ENCODE measurements at regions not wholly inside any gene's neighbourhood (a gene's known extent, or its start where the extent isn't known, plus 50 kb on each side); places are given as distances from the start of the nearest gene placed in this dataset.

DNA sequence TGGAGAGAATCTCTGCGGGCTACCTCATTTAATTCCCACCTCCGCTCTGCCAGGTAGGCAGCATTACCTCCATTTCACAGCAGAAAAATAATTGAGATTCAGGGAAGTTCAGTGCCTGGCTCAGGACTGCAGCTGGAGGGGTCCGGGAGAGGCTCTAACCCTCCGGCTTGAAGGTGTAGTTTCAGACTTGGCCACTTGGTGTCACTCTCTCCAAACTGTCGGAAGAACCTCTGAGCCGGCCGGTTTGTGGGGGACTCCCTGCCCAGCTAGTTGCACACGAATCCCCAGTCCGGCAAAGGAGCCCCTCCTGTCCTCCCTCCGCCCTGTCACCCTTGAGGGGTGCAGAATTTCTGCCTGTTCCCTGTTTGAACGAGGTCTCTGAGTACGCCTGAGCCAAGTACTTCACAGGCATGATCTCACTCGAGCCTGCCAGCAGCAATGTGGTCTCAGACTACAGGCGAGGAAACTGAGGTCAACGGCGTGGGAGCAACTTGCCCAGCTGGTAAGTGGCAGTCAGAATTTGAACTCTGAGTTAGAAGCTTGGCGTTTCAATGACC is 144.7 kb upstream of the ZNF716 start:
- TF ChIP-seq CTCF (IDR thresholded peaks at IDR 0.05) (peak in 1 of 4 experiments; percentile 53), POLR2AphosphoS5 (IDR thresholded peaks at IDR 0.05) (no peak)
- Histone ChIP-seq H3K27me3 (no peaks in the 10 kb centered on the region), H3K9me3 (peaks cover 0 to 14% (median 0%) of the 10 kb centered on the region in 3 donors), H3K4me3 (no peak overlapping the region), H3K36me3 (no peaks in the 10 kb centered on the region), H3K4me1 (no peaks in the 10 kb centered on the region), H3K27ac (no peak overlapping the region)
- WGBS, 2 donors (ENCODE audit: low coverage in 1 of 2) = 43 to 51% methylated on average over 5 to 13 of the region's 17 CpGs
- no peak for ATAC-seq

- TF ChIP-seq POLR2A (IDR thresholded peaks at IDR 0.05) = no peak
- TF ChIP-seq POLR2AphosphoS5 (IDR thresholded peaks at IDR 0.05) = no peak
- TF ChIP-seq CTCF (IDR thresholded peaks at IDR 0.05) = peak in 1 of 4 experiments; percentile 35
- H3K27me3 ChIP-seq = no peaks in the 10 kb centered on the region
- ATAC-seq = no peak
- no peak overlapping the region for H3K4me3 ChIP-seq
- H3K27ac ChIP-seq = no peak overlapping the region
- peaks cover 0 to 27% (median 0%) of the 10 kb centered on the region in 3 donors for H3K9me3 ChIP-seq
- WGBS, 2 donors (ENCODE audit: low coverage in 1 of 2) = 10 to 27% methylated on average over 4 to 5 of the region's 20 CpGs
- H3K36me3 ChIP-seq = no peaks in the 10 kb centered on the region
- H3K4me1 ChIP-seq = no peaks in the 10 kb centered on the region
These were observed 141.2 kb upstream of the ZNF716 start for GRCh38 chr7:57308631-57309408.

GRCh38 chr7:57327081-57327480 is 122.9 kb upstream of the ZNF716 start:
- Histone ChIP-seq H3K36me3 (no peaks in the 10 kb centered on the region), H3K27ac (no peak overlapping the region), H3K27me3 (no peaks in the 10 kb centered on the region), H3K4me3 (no peak overlapping the region), H3K4me1 (no peaks in the 10 kb centered on the region), H3K9me3 (peaks cover 0 to 74% (median 0%) of the 10 kb centered on the region in 3 donors)
- no peak for TF ChIP-seq POLR2AphosphoS5 (IDR thresholded peaks at IDR 0.05)
- no peak for TF ChIP-seq EP300 (IDR thresholded peaks at IDR 0.05)
- TF ChIP-seq POLR2A (IDR thresholded peaks at IDR 0.05) = no peak
- no peak for TF ChIP-seq CTCF (IDR thresholded peaks at IDR 0.05)
- 59 to 82% methylated on average over 3 to 4 of the region's 4 CpGs for WGBS, 2 donors (ENCODE audit: low coverage in 1 of 2)
- no peak for ATAC-seq

GRCh38 chr7:57328457-57328856 is 121.5 kb upstream of the ZNF716 start:
- H3K4me1 ChIP-seq = no peaks in the 10 kb centered on the region
- 68% methylated on average over 5 of the region's 11 CpGs; no CpG with 5 or more reads in 1 of the 2 donors for WGBS, 2 donors (ENCODE audit: low coverage in 1 of 2)
- peaks cover 0 to 87% (median 0%) of the 10 kb centered on the region in 3 donors for H3K9me3 ChIP-seq
- no peak for TF ChIP-seq CTCF (IDR thresholded peaks at IDR 0.05)
- TF ChIP-seq EP300 (IDR thresholded peaks at IDR 0.05) = no peak
- TF ChIP-seq POLR2AphosphoS5 (IDR thresholded peaks at IDR 0.05) = no peak
- TF ChIP-seq POLR2A (IDR thresholded peaks at IDR 0.05) = no peak
- H3K27ac ChIP-seq = no peak overlapping the region
- no peaks in the 10 kb centered on the region for H3K36me3 ChIP-seq
- no peak for ATAC-seq
- H3K4me3 ChIP-seq = no peak overlapping the region
- H3K27me3 ChIP-seq = no peaks in the 10 kb centered on the region

GRCh38 chr7:57328963-57329362 is 121.0 kb upstream of the ZNF716 start:
- Histone ChIP-seq H3K9me3 (peaks cover 0 to 89% (median 0%) of the 10 kb centered on the region in 3 donors), H3K27ac (no peak overlapping the region), H3K27me3 (no peaks in the 10 kb centered on the region), H3K4me1 (no peaks in the 10 kb centered on the region), H3K4me3 (no peak overlapping the region), H3K36me3 (no peaks in the 10 kb centered on the region)
- TF ChIP-seq POLR2AphosphoS5 (IDR thresholded peaks at IDR 0.05) = no peak
- TF ChIP-seq POLR2A (IDR thresholded peaks at IDR 0.05) = no peak
- no peak for TF ChIP-seq CTCF (IDR thresholded peaks at IDR 0.05)
- no peak for TF ChIP-seq EP300 (IDR thresholded peaks at IDR 0.05)
- 33 to 50% methylated on average over 1 to 2 of the region's 3 CpGs for WGBS, 2 donors (ENCODE audit: low coverage in 1 of 2)
- no peak for ATAC-seq
